ENCODE measurements at regions not wholly inside any gene's neighbourhood (a gene's known extent, or its start where the extent isn't known, plus 50 kb on each side); places are given as distances from the start of the nearest gene placed in this dataset.

GRCh38 chr10:131591936-131592335, 280.4 kb upstream of the TCERG1L start:
- CTCF ChIA-PET, result no interaction called here
- Mint-ChIP-seq H3K4me1 (ENCODE audit: low read depth, unreplicated experiment) (no peaks in the 10 kb centered on the region), H3K9me3 (ENCODE audit: low read depth, unreplicated experiment) (no peaks in the 10 kb centered on the region), H3K4me3 (ENCODE audit: low read depth, unreplicated experiment) (no peak overlapping the region), H3K36me3 (ENCODE audit: insufficient read depth, unreplicated experiment) (no peaks in the 10 kb centered on the region), H3K27me3 (ENCODE audit: unreplicated experiment) (no peaks in the 10 kb centered on the region), H3K27ac (ENCODE audit: unreplicated experiment) (no peak overlapping the region)
- DNase-seq, result no peak
- no peak for TF ChIP-seq CTCF (IDR thresholded peaks at IDR 0.05; ENCODE audit: unreplicated experiment)
- intact Hi-C loops (cut with micrococcal nuclease; ENCODE audit: unreplicated experiment), result no loop called here
- BruUV-seq (replicated peaks), result no TSS peak

GRCh38 chr10:131609176-131609575, 291.6 kb upstream of the PPP2R2D start:
- TF ChIP-seq CTCF (IDR thresholded peaks at IDR 0.05; ENCODE audit: unreplicated experiment), result no peak
- CTCF ChIA-PET, result no interaction called here
- Mint-ChIP-seq H3K27me3 (ENCODE audit: unreplicated experiment) (peaks cover 30% of the 10 kb centered on the region), H3K36me3 (ENCODE audit: insufficient read depth, unreplicated experiment) (no peaks in the 10 kb centered on the region), H3K4me1 (ENCODE audit: low read depth, unreplicated experiment) (no peaks in the 10 kb centered on the region), H3K4me3 (ENCODE audit: low read depth, unreplicated experiment) (no peak overlapping the region), H3K9me3 (ENCODE audit: low read depth, unreplicated experiment) (no peaks in the 10 kb centered on the region), H3K27ac (ENCODE audit: unreplicated experiment) (no peak overlapping the region)
- DNase-seq, result no peak
- intact Hi-C loops (cut with micrococcal nuclease; ENCODE audit: unreplicated experiment), result no loop called here
- no TSS peak for BruUV-seq (replicated peaks)

GRCh38 chr10:131615150-131615549, 285.7 kb upstream of the PPP2R2D start:
- no peaks in the 10 kb centered on the region for H3K36me3 Mint-ChIP-seq (ENCODE audit: insufficient read depth, unreplicated experiment)
- H3K4me3 Mint-ChIP-seq (ENCODE audit: low read depth, unreplicated experiment), result no peak overlapping the region
- no peaks in the 10 kb centered on the region for H3K9me3 Mint-ChIP-seq (ENCODE audit: low read depth, unreplicated experiment)
- intact Hi-C loops (cut with micrococcal nuclease; ENCODE audit: unreplicated experiment), result no loop called here
- H3K27ac Mint-ChIP-seq (ENCODE audit: unreplicated experiment), result no peak overlapping the region
- H3K4me1 Mint-ChIP-seq (ENCODE audit: low read depth, unreplicated experiment), result no peaks in the 10 kb centered on the region
- H3K27me3 Mint-ChIP-seq (ENCODE audit: unreplicated experiment), result peaks cover 40% of the 10 kb centered on the region
- TF ChIP-seq CTCF (IDR thresholded peaks at IDR 0.05; ENCODE audit: unreplicated experiment), result no peak
- CTCF ChIA-PET, result no interaction called here
- no TSS peak for BruUV-seq (replicated peaks)
- DNase-seq, result no peak

- Mint-ChIP-seq H3K9me3 (ENCODE audit: low read depth, unreplicated experiment) (no peaks in the 10 kb centered on the region), H3K4me1 (ENCODE audit: low read depth, unreplicated experiment) (no peaks in the 10 kb centered on the region), H3K4me3 (ENCODE audit: low read depth, unreplicated experiment) (no peak overlapping the region), H3K36me3 (ENCODE audit: insufficient read depth, unreplicated experiment) (no peaks in the 10 kb centered on the region), H3K27ac (ENCODE audit: unreplicated experiment) (no peak overlapping the region), H3K27me3 (ENCODE audit: unreplicated experiment) (peaks cover 31% of the 10 kb centered on the region)
- no peak for DNase-seq
- BruUV-seq (replicated peaks), result no TSS peak
- TF ChIP-seq CTCF (IDR thresholded peaks at IDR 0.05; ENCODE audit: unreplicated experiment), result no peak
- intact Hi-C loops (cut with micrococcal nuclease; ENCODE audit: unreplicated experiment), result no loop called here
- CTCF ChIA-PET, result no interaction called here
These were observed 284.8 kb upstream of the PPP2R2D start for GRCh38 chr10:131616040-131616439.

Measured in Calu3 (cell line).